ENCODE measurements at regions not wholly inside any gene's neighbourhood (a gene's known extent, or its start where the extent isn't known, plus 50 kb on each side); places are given as distances from the start of the nearest gene placed in this dataset.

DNA sequence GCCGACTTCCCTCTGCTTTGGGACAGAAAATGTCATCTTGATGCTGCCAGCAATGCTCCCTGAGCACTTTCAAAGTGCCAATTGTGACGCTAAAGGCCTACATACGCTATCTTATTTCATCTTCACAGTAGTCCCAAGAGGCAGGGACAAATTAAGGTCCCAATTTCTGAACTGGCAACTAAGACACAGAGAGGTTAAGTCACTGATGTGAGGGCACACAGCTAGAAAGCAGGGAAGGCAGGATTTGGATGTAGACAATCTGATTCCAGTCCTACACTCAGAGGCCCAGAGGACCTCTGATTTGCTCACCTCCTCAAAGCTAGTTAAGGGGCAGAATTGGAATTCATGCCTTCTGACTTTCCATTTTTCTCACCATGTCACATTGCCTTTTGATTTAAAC is 249.2 kb upstream of the CLINT1 start:
- TF ChIP-seq CTCF (IDR thresholded peaks at IDR 0.05) (no peak), POLR2A (IDR thresholded peaks at IDR 0.05) (no peak)

All from thyroid gland (tissue), 4 donors.